ENCODE measurements at regions not wholly inside any gene's neighbourhood (a gene's known extent, or its start where the extent isn't known, plus 50 kb on each side); places are given as distances from the start of the nearest gene placed in this dataset.

DNA sequence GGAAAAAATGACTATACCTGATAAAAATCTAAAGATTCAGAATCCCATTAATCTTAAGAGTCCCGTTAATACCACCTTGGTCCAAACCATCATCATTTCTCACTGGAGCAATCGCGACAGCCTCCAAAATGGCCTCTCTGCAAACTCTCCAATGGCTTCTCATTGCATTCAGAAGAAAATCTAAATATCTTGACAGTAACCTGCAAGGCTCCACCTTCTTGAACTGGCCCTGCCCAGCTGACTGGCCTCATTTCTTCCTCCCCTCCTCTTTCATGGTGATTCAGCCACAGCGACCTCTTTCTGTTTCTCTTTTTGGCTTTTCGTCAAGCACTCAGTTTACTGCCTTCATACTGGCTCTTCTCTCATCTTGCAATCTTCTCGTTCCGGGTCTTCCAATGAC lies 56.2 kb upstream of the GPRIN3 start:
- DNase-seq (no peak), ATAC-seq (no peak)

DNA sequence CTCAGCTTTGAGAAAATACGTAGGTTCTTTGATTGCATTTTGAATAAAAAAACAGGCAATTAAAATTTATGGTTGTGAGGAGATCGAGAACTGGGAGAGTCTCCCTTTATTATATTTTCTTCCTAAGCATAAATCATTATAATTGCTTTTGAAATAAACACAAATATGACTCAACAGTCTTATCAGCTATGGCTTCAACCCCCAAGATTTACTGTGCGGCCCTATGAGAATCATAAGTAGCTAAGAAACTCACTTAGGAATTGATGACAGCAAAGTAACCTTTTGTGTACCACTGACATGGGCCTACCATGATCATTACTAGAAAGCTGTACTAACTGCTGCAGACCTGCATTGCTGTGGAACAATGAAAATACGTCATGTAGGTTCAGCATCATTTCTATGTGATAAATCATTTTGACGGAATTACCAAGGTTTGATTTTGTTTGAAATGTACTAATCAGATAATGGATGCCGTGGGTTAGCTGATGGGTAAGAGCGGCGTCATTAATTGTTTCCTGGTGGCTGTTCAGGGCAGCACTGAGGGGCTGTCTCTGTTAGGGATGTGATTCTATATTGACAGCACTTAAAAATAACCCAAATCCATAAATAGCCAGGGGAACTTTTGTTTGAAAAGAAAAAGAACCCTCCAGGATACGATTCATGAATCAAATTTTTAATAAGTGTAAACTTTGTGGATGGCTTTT lies 51.5 kb upstream of the GPRIN3 start:
- ATAC-seq: no peak
- no peak for DNase-seq

DNA sequence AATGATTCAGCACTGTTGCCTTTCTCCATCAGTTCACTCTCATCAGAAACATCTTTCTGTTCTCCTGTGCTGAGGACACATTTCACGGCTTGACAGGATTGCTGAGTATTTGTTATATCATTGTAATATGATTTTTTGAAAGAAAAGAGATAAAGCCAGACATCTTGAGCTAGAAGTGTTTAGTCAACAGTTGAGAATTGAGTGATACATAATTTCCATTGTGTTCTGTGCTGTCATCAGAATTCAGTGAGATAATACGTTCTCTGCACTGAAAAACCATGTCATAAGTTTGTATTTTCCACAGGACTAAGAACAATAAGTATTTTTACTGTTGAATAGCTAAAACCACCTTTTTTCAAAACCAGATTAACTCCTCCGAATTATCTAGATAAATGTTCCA lies 50.2 kb upstream of the GPRIN3 start:
- ATAC-seq: no peak
- DNase-seq: no peak
